Fibroblast of skin of left quadriceps (primary cell): ENCODE measurements at regions not wholly inside any gene's neighbourhood (a gene's known extent, or its start where the extent isn't known, plus 50 kb on each side); places are given as distances from the start of the nearest gene placed in this dataset.

Source experiments
- DNase-seq, 2 experiments: peaks; one replicate each; pipeline ENCODE4 v3.0.0-alpha.2; 2013; ENCODE audit warnings: low read depth in 2 of 2

DNA sequence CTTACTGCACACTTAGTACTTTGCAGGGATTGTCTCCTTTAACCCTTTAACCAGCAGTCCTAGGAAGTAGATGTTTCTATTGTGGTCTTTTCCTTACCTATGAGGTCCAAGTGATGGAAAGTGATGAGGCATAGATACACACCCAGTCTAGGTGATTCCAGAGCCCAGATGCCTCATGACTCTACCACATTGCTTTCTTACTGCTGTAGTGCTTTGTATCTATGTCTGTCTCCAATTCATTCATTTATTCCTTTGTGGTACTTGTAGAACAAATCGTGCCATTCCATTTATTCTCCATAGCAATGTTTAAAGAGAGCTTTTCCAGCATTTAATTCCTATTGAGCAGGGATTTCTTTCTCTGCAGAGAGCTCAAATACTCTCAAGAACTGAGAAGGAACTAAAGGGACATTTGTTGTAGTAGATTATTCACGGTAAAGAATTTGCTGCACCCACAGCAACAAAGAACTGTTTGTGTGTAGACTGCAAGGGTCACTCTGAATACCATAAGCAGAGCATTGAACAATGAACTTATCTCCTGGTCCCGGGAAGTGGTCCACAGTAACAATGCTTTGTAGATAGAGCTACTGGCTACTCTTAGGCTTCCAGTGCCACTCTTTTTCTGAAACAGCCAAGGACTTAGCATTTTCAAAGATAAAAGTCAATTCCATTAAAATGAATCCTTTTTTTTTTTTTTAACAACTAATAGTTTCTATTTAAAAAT is 337.0 kb downstream of the PTEN start:
- DNase-seq = no peak

DNA sequence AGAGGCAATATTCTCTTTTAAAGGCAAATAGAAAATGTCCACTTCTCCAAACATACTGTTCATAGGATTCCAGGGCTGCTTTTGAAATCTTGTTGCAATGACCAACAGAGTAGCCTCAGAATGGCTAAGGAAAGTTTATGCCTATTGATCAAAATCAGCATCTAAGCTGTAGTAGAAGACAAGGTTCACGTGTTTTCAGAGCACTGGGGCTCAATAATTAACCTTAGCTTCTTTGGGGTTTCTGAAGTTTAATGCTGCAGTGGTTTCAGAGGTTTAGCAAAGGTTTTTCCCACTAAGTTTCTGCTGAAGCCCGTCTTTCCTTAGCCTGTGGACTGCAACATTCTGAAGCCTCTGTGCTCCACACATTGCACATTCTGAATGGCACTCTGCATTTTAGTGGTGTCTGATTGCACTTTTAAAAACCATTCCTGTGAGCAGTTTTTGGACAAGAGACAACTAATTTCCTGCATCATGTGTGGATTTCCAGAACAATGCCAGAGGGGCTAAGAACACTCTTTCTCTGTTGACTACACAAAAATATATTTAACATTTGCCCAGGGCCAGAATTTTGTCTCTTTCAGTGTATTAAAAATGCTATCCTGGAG is 342.5 kb downstream of the PTEN start:
- no peak for DNase-seq

GRCh38 chr10:88207121-88207546 is 343.7 kb downstream of the PTEN start:
- DNase-seq = peak; percentile 61 to 69

DNA sequence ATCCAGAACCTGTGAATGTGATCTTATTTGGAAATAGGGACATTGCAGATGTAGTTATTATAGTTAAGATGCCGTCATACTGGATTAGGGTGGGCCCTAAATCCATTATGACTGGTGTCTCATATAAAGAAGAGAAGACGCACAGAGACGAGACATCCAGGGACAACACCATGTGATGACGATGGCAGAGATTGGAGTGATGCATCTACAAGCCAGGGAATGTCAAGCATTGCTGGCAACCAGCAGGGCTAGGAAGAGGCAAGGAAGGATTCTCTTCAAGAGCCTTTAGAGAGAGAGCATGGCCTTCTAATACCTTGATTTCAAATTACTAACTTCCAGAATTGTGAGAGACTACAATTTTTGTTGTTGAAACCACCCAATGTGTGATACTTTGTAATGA is 345.8 kb downstream of the PTEN start:
- no peak for DNase-seq

DNA sequence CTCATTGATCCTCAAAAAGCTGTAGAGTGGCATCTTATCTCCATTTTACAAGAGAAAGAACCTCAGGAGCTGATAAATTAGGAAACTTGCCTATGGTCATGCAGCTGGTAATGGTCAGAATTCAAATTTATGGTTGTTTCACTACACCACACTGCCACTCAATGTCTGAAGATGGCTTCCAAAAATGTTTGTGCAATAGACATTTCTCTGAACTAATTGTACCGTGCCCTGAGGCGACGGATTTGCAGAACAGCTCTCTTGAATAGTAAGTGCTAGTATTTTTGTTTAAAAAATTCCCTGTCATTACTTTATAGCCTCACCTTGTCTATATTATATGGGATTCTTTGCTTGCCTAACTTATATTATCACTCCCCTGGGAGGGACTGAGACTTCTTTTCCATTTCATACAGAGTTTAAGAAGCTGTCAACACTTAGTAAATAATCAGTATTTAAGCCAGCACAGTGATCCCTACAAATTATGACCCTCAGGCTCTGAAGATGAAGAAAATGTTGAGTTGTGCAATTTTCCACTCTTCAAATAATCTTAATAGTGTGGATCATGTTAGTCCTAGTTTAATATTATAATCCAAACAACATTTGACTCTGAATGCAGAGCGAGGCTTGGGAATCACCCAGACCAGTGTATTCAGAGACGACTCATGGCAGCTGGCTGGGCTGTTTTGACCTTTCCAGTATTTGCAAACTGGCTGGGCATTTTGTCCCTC is 346.6 kb downstream of the PTEN start:
- peak; percentile 80 to 85 for DNase-seq

- DNase-seq = no peak
Measured at GRCh38 chr10:88211230-88211629, 347.8 kb downstream of the PTEN start.

- DNase-seq = no peak
Measured at GRCh38 chr10:88212069-88212468, 348.6 kb downstream of the PTEN start.

DNA sequence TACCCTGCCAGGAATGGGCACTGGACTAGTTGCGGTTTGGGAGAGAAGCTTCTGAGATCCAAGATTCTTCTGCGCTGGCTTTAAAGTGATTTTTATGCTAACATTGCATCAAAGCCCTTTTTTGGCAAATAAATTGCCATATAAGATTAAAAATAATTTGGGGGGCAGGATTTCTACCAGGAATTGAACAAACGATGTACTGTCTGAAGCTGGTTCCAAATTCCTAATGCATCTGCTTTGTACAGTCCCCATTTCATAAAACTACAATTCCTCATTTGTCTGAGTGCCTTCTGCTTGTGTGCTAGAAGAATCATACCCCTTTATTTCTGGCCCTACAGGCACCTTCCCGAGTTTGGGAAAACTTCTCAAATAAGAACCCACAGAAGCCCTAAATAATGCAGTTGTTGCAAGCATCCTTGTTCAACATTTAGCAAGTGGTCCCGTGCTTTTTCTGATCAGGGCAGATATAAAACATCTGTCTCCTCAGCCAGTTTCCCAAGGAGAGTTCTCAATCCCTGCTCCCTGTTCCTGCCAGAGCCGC is 349.7 kb downstream of the PTEN start:
- DNase-seq = no peak

DNA sequence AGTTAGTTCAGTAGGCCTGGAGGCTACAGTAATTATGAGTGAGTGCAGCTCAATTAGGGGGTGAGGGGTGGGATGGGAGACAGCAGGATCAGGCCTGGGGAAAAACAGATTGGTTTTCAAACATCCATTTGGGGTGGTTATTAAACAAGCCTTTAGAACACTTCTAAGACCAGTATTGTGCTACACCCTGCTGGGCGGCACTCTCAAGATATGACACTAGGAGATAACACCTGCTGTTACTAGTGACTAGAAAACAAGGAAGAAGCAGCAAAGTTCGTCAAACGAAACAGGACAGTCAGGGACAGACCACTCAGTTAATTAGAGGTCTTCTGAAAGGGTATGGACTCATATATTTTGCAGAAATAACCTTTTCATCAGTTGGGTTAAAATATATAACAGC is 353.6 kb downstream of the PTEN start:
- no peak for DNase-seq

DNA sequence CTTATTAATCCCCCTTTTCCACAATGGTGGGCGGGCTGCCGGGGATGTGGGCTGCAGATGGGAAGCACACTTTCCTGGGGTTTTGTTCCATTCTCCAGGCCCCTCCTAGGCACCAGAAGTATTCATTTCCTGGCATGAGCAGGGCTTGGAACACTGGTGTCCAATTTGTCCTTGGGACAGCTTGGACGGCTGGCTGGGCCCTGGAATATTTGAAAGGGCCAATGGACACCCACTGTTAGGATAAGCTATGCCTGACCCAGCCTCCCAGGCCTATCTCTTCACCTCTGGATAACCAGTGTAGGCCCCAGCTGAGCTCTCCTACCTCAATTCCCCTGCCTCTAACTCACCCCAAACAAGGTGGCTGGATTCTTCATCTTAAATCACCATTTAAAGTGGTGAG is 354.9 kb downstream of the PTEN start:
- DNase-seq = no peak

DNA sequence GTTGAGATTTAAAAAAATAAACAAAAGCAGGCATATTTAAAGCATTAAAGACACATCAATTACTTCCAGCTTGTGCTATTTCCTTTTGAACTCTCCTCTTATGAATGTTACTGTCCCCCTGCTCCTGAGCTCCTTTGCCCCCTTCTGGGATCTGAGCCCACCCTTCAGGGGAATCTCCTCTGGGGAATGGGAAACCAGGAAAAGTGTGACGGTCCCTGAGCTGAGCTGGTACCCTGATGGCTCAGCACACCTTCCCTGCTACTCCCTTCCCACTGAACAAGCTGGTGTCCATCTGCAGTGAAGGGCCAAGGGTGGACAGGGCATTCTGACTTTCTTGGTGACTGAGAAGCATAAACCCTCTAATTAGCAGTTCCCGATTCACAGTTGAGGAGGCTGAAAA is 356.3 kb downstream of the PTEN start:
- DNase-seq = no peak

GRCh38 chr10:88221010-88221973 is 357.9 kb downstream of the PTEN start:
- no peak for DNase-seq

DNA sequence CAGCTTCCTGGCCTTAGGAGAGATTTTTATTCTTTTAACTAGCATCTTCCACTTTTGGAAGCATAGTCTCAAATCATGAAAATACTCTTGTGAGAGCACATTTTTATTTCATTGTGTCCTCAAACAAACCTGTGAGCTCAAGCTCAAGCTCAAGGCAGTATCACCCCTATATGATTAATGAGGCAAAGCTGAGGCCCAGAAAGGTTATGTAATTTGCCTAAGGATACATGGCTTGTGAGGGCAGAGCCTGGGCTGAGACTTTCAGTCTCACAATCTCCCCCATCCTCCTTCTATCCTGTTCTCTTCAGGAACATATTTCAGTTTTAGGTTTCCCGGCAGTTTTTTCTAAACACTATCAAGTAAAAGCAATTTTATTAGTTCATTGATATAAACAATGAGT is 359.5 kb downstream of the PTEN start:
- DNase-seq = no peak
